ENCODE measurements at regions not wholly inside any gene's neighbourhood (a gene's known extent, or its start where the extent isn't known, plus 50 kb on each side); places are given as distances from the start of the nearest gene placed in this dataset.

DNA sequence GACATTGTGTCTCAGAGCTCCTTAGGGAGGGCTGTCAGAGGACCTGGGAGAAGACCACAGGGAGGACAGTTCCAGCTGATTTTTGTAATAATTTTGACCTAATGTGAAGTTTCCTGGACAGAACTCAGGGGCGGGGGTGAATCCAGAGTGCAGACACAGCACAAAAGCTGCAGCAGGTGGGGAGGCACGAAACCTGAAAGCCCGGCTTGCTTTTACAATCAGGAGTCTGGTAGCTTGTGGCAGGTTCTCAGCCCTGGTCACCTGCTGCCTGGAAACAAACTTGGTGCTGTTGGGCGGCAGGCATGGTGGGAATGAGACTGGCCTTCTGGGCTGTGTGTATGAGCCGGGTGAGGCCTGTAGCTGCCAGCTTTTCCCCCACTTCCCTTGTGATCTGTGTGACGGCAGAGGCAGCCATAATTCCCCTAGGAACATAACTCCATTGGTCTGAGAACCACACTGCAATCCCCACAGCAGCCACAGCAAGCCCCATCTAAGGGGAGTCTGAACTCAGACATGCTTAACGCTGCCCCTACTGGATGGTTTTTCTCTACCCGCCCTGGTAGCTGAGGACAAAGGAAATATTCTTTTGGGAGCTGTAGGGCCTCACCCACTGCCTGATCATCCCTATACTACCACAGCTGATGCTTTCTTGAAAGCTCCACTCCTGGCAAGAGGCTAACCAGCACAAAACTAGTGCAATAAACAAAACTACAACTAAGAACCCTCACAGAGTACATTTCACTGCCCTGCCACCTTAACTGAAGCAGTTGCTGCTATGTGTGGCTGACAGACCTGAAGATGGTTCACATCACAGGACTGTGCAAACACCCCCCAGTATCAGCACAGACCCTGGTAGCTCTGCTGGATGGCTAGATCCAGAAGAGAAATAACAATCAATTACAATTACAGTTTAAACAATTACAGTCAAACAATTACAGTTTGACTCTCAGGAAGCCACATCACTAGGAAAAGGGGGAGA, 1055.1 kb upstream of the GJE1 start:
- Histone ChIP-seq H3K79me2 (ENCODE audit: control insufficient read depth, insufficient read depth, low read length) (no peaks in the 10 kb centered on the region), H2AFZ (ENCODE audit: low read depth, low read length) (no peak overlapping the region), H3K9me3 (replicated peaks; ENCODE audit: control insufficient read depth, insufficient read depth, low read depth, low read length) (no peaks in the 10 kb centered on the region; the same call in 1 of the 2 replicates), H3K27me3 (ENCODE audit: control insufficient read depth in 2 of 2, insufficient read depth in 2 of 2, low read length in 2 of 2) (no peaks in the 10 kb centered on the region), H3K9ac (ENCODE audit: insufficient read depth in 1 of 2, low read depth in 2 of 2, low read length in 2 of 2) (no peak overlapping the region), H3K36me3 (ENCODE audit: control insufficient read depth, insufficient read depth, low read length) (no peaks in the 10 kb centered on the region), H3K4me2 (ENCODE audit: insufficient read depth, low read length) (no peak overlapping the region), H3K4me3 (no peak overlapping the region), H4K20me1 (replicated peaks; ENCODE audit: control insufficient read depth, insufficient read depth, low read length) (no peaks in the 10 kb centered on the region), H3K4me1 (replicated peaks in 1 of 2; ENCODE audit: control insufficient read depth in 2 of 2, insufficient read depth in 2 of 2, low read length in 2 of 2) (no peaks in the 10 kb centered on the region), H3K27ac (ENCODE audit: extremely low read depth, low read depth, low read length) (no peak overlapping the region), H3K9me1 (ENCODE audit: control insufficient read depth, insufficient read depth, low read length) (no peaks in the 10 kb centered on the region)
- no TSS peak for BruUV-seq (replicated peaks)
- in situ Hi-C loops (cut with MboI) (no loop called here), intact Hi-C loops (cut with micrococcal nuclease) (no loop called here)
- DNase-seq (ENCODE audit: extremely low read depth in 1 of 4, low spot score in 3 of 4) (no peak), FAIRE-seq (no peak), ATAC-seq (no peak)
- 3% methylated on average over 8 of the region's 8 CpGs for WGBS (ENCODE audit: insufficient coverage, low coverage, missing lambda C conversion rate)
- ChIA-PET POLR2A (no interaction called here), CTCF (ENCODE audit: low intra/inter-chr PET ratio) (no interaction called here)
- no peak for TF ChIP-seq POLR2B (IDR thresholded peaks at IDR 0.05; ENCODE audit: low read depth, partially characterized antibody)
- TF ChIP-seq PHF8 (IDR thresholded peaks at IDR 0.05; ENCODE audit: borderline replicate concordance, low read length): no peak
- TF ChIP-seq SMAD2 (IDR thresholded peaks at IDR 0.05; ENCODE audit: low read depth, low read length): no peak
- no peak for TF ChIP-seq SMAD4 (CRISPR knock-in tag; conservative IDR thresholded peaks at IDR 0.05)
- TF ChIP-seq MAZ (CRISPR knock-in tag; conservative IDR thresholded peaks at IDR 0.05 in 1 of 2, IDR thresholded peaks at IDR 0.05 in 1 of 2): no peak
- TF ChIP-seq, protein P1, sequence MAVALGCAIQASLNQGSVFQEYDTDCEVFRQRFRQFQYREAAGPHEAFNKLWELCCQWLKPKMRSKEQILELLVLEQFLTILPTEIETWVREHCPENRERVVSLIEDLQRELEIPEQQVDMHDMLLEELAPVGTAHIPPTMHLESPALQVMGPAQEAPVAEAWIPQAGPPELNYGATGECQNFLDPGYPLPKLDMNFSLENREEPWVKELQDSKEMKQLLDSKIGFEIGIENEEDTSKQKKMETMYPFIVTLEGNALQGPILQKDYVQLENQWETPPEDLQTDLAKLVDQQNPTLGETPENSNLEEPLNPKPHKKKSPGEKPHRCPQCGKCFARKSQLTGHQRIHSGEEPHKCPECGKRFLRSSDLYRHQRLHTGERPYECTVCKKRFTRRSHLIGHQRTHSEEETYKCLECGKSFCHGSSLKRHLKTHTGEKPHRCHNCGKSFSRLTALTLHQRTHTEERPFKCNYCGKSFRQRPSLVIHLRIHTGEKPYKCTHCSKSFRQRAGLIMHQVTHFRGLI (CRISPR knock-in tag; IDR thresholded peaks at IDR 0.05): no peak
- TF ChIP-seq ZNF780A (CRISPR knock-in tag; IDR thresholded peaks at IDR 0.05): no peak
- no peak for TF ChIP-seq CBFA2T2 (conservative IDR thresholded peaks at IDR 0.05)
- TF ChIP-seq, protein P2, sequence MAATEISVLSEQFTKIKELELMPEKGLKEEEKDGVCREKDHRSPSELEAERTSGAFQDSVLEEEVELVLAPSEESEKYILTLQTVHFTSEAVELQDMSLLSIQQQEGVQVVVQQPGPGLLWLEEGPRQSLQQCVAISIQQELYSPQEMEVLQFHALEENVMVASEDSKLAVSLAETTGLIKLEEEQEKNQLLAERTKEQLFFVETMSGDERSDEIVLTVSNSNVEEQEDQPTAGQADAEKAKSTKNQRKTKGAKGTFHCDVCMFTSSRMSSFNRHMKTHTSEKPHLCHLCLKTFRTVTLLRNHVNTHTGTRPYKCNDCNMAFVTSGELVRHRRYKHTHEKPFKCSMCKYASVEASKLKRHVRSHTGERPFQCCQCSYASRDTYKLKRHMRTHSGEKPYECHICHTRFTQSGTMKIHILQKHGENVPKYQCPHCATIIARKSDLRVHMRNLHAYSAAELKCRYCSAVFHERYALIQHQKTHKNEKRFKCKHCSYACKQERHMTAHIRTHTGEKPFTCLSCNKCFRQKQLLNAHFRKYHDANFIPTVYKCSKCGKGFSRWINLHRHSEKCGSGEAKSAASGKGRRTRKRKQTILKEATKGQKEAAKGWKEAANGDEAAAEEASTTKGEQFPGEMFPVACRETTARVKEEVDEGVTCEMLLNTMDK (IDR thresholded peaks at IDR 0.05; ENCODE audit: borderline replicate concordance, insufficient read depth, low read depth, low read length, poor library complexity, severe bottlenecking): no peak
- TF ChIP-seq FOXP1 (CRISPR knock-in tag; IDR thresholded peaks at IDR 0.05): no peak
- TF ChIP-seq ETV1 (tag; conservative IDR thresholded peaks at IDR 0.05; ENCODE audit: low read depth): no peak
- TF ChIP-seq NR4A1 (CRISPR knock-in tag; IDR thresholded peaks at IDR 0.05): no peak
- TF ChIP-seq NR4A1 (tag; IDR thresholded peaks at IDR 0.05): no peak
- TF ChIP-seq KDM5B (IDR thresholded peaks at IDR 0.05; ENCODE audit: insufficient replicate concordance, low read depth, low read length): no peak
- TF ChIP-seq CREBBP (IDR thresholded peaks at IDR 0.05; ENCODE audit: low read depth, low read length): no peak
- TF ChIP-seq PTBP1 (IDR thresholded peaks at IDR 0.05; ENCODE audit: low read depth, low read length): no peak
- TF ChIP-seq, protein P3, sequence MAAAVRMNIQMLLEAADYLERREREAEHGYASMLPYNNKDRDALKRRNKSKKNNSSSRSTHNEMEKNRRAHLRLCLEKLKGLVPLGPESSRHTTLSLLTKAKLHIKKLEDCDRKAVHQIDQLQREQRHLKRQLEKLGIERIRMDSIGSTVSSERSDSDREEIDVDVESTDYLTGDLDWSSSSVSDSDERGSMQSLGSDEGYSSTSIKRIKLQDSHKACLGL (CRISPR knock-in tag; IDR thresholded peaks at IDR 0.05; ENCODE audit: borderline replicate concordance, poor library complexity, severe bottlenecking): no peak
- no peak for TF ChIP-seq ZNF174 (CRISPR knock-in tag; IDR thresholded peaks at IDR 0.05)
- no peak for TF ChIP-seq CBFB (CRISPR knock-in tag; IDR thresholded peaks at IDR 0.05)

All from K562 (cell line).